ENCODE measurements at regions not wholly inside any gene's neighbourhood (a gene's known extent, or its start where the extent isn't known, plus 50 kb on each side); places are given as distances from the start of the nearest gene placed in this dataset.

- intact Hi-C loops (cut with DNase I; ENCODE audit: low total_unique reads), result no loop called here
- no peak for DNase-seq
- H3K36me3 ChIP-seq, result no peaks in the 10 kb centered on the region
- H3K9me3 ChIP-seq, result no peaks in the 10 kb centered on the region
- no peaks in the 10 kb centered on the region for H3K4me1 ChIP-seq
- TF ChIP-seq POLR2A (IDR thresholded peaks at IDR 0.05) (no peak), CTCF (IDR thresholded peaks at IDR 0.05) (no peak)
- H3K4me3 ChIP-seq, result no peak overlapping the region
- no peak overlapping the region for H3K27ac ChIP-seq
- H3K27me3 ChIP-seq, result no peaks in the 10 kb centered on the region
These were observed 725.8 kb upstream of the RAG2 start for GRCh38 chr11:37323843-37324242.

- no peak overlapping the region for H3K27ac ChIP-seq
- no peak for DNase-seq
- no peaks in the 10 kb centered on the region for H3K4me1 ChIP-seq
- H3K36me3 ChIP-seq, result no peaks in the 10 kb centered on the region
- no peak for TF ChIP-seq CTCF (IDR thresholded peaks at IDR 0.05)
- no peak for TF ChIP-seq POLR2A (IDR thresholded peaks at IDR 0.05)
- no peak overlapping the region for H3K4me3 ChIP-seq
- H3K9me3 ChIP-seq, result no peaks in the 10 kb centered on the region
- no peaks in the 10 kb centered on the region for H3K27me3 ChIP-seq
- intact Hi-C loops (cut with DNase I; ENCODE audit: low total_unique reads), result no loop called here
These were observed 724.5 kb upstream of the RAG2 start for GRCh38 chr11:37322333-37323194.

- H3K27me3 ChIP-seq, result no peaks in the 10 kb centered on the region
- no peaks in the 10 kb centered on the region for H3K9me3 ChIP-seq
- H3K4me3 ChIP-seq, result no peak overlapping the region
- DNase-seq, result no peak
- no peak overlapping the region for H3K27ac ChIP-seq
- TF ChIP-seq POLR2A (IDR thresholded peaks at IDR 0.05) (no peak), CTCF (IDR thresholded peaks at IDR 0.05) (no peak)
- intact Hi-C loops (cut with DNase I; ENCODE audit: low total_unique reads), result no loop called here
- H3K36me3 ChIP-seq, result no peaks in the 10 kb centered on the region
- no peaks in the 10 kb centered on the region for H3K4me1 ChIP-seq
These were observed 722.9 kb upstream of the RAG2 start for GRCh38 chr11:37320921-37321320.

GRCh38 chr11:37317803-37318202 lies 719.8 kb upstream of the RAG2 start:
- intact Hi-C loops (cut with DNase I; ENCODE audit: low total_unique reads), result no loop called here
- TF ChIP-seq CTCF (IDR thresholded peaks at IDR 0.05), result no peak
- no peak for TF ChIP-seq POLR2A (IDR thresholded peaks at IDR 0.05)

GRCh38 chr11:37313266-37313665 lies 715.2 kb upstream of the RAG2 start:
- no peak for DNase-seq
- Histone ChIP-seq H3K27ac (no peak overlapping the region), H3K9me3 (no peaks in the 10 kb centered on the region), H3K4me3 (no peak overlapping the region), H3K36me3 (no peaks in the 10 kb centered on the region), H3K4me1 (no peaks in the 10 kb centered on the region), H3K27me3 (no peaks in the 10 kb centered on the region)
- TF ChIP-seq POLR2A (IDR thresholded peaks at IDR 0.05), result no peak
- no peak for TF ChIP-seq CTCF (IDR thresholded peaks at IDR 0.05)
- intact Hi-C loops (cut with DNase I; ENCODE audit: low total_unique reads), result no loop called here

More at GRCh38 chr11:37317803-37318202, 719.8 kb upstream of the RAG2 start:
- H3K4me3 ChIP-seq, result no peak overlapping the region
- no peak for DNase-seq
- H3K36me3 ChIP-seq, result no peaks in the 10 kb centered on the region
- H3K4me1 ChIP-seq, result no peaks in the 10 kb centered on the region
- no peaks in the 10 kb centered on the region for H3K9me3 ChIP-seq
- H3K27me3 ChIP-seq, result no peaks in the 10 kb centered on the region
- H3K27ac ChIP-seq, result no peak overlapping the region

Measured in uterus (tissue), 3 donors.